ENCODE measurements at regions not wholly inside any gene's neighbourhood (a gene's known extent, or its start where the extent isn't known, plus 50 kb on each side); places are given as distances from the start of the nearest gene placed in this dataset.

- Histone ChIP-seq H3K4me1 (no peaks in the 10 kb centered on the region), H3K27me3 (no peaks in the 10 kb centered on the region), H3K9me3 (no peaks in the 10 kb centered on the region), H3K36me3 (no peaks in the 10 kb centered on the region), H3K27ac (no peak overlapping the region), H3K4me3 (no peak overlapping the region)
- TF ChIP-seq, protein P1, sequence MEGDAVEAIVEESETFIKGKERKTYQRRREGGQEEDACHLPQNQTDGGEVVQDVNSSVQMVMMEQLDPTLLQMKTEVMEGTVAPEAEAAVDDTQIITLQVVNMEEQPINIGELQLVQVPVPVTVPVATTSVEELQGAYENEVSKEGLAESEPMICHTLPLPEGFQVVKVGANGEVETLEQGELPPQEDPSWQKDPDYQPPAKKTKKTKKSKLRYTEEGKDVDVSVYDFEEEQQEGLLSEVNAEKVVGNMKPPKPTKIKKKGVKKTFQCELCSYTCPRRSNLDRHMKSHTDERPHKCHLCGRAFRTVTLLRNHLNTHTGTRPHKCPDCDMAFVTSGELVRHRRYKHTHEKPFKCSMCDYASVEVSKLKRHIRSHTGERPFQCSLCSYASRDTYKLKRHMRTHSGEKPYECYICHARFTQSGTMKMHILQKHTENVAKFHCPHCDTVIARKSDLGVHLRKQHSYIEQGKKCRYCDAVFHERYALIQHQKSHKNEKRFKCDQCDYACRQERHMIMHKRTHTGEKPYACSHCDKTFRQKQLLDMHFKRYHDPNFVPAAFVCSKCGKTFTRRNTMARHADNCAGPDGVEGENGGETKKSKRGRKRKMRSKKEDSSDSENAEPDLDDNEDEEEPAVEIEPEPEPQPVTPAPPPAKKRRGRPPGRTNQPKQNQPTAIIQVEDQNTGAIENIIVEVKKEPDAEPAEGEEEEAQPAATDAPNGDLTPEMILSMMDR (IDR thresholded peaks at IDR 0.05): no peak
- DNase-seq: no peak
- intact Hi-C loops (cut with DNase I; ENCODE audit: low total_unique reads): no loop called here
These were observed 332.4 kb downstream of the DMAC1 start for GRCh38 chr9:7467186-7467585.

GRCh38 chr9:7461791-7462190 is 337.8 kb downstream of the DMAC1 start:
- no peaks in the 10 kb centered on the region for H3K27me3 ChIP-seq
- H3K27ac ChIP-seq: no peak overlapping the region
- no peaks in the 10 kb centered on the region for H3K9me3 ChIP-seq
- no peak for DNase-seq
- TF ChIP-seq, protein P1 (IDR thresholded peaks at IDR 0.05): no peak
- intact Hi-C loops (cut with DNase I; ENCODE audit: low total_unique reads): no loop called here
- no peaks in the 10 kb centered on the region for H3K4me1 ChIP-seq
- H3K4me3 ChIP-seq: no peak overlapping the region
- no peaks in the 10 kb centered on the region for H3K36me3 ChIP-seq

DNA sequence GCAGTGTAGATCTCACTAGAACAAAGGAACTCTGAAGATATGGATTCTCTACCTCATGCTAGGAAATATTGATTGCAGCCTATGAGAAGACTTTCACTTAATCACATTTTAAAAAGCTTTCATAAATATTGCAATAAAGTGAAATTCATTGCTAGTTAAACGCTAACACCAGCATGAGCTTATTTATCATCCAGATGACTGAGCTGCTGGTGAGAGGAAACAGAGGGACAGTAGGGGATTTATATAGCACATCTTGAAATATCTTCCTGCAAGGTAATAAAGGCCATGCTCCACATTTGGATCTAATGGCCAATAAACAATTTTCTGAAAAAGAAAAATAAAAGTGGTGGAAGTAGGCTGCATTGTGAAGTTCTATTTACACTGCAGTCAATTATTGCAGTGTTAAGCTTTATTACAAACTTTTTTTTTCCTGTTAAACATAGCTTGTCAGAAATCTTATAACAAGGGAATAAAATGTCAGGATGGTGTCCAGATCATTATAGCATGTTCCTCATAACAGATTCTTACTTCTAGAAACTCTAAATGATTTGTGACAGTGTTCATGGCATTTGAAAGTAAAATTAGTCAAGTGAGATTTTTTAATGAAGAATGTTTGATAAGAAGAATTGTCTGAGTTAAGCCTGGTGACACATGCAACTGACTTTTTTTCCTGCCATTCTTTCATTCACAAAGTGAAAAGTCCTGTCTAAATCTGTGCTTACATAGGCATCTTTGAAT is 342.6 kb downstream of the DMAC1 start:
- Histone ChIP-seq H3K27me3 (no peaks in the 10 kb centered on the region), H3K36me3 (no peaks in the 10 kb centered on the region), H3K27ac (no peak overlapping the region), H3K4me1 (no peaks in the 10 kb centered on the region), H3K9me3 (no peaks in the 10 kb centered on the region), H3K4me3 (no peak overlapping the region)
- no peak for DNase-seq
- intact Hi-C loops (cut with DNase I; ENCODE audit: low total_unique reads): no loop called here
- TF ChIP-seq, protein P1 (IDR thresholded peaks at IDR 0.05): no peak

GRCh38 chr9:7456377-7456776 is 343.2 kb downstream of the DMAC1 start:
- Histone ChIP-seq H3K27me3 (no peaks in the 10 kb centered on the region), H3K36me3 (no peaks in the 10 kb centered on the region), H3K4me3 (no peak overlapping the region), H3K27ac (no peak overlapping the region), H3K4me1 (no peaks in the 10 kb centered on the region), H3K9me3 (no peaks in the 10 kb centered on the region)
- DNase-seq: no peak
- TF ChIP-seq, protein P1 (IDR thresholded peaks at IDR 0.05): no peak
- intact Hi-C loops (cut with DNase I; ENCODE audit: low total_unique reads): no loop called here

DNA sequence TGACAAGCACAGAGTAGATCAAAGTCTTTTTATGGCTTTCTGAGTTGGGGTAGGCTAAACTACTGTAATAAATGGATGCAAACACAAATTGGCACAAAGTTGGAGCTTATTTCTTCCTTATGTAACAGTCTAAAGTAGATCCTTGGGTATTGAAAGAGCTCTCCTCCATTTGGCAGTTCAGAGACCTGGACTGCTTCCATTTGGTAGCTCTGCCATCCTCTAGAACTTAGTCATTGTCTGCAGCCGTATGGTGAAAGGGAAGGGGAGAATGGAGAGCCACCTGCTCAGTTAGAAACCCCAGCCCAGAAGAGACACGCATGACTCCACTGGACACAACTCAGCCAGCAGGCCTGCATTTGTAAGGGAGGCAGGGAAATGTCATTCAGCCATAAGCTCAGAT is 345.0 kb downstream of the DMAC1 start:
- Histone ChIP-seq H3K4me3 (no peak overlapping the region), H3K4me1 (no peaks in the 10 kb centered on the region), H3K27me3 (no peaks in the 10 kb centered on the region), H3K9me3 (no peaks in the 10 kb centered on the region), H3K27ac (no peak overlapping the region), H3K36me3 (no peaks in the 10 kb centered on the region)
- TF ChIP-seq, protein P1 (IDR thresholded peaks at IDR 0.05): no peak
- no peak for DNase-seq
- intact Hi-C loops (cut with DNase I; ENCODE audit: low total_unique reads): no loop called here

- TF ChIP-seq, protein P1 (IDR thresholded peaks at IDR 0.05): no peak
- Histone ChIP-seq H3K27ac (no peak overlapping the region), H3K36me3 (no peaks in the 10 kb centered on the region), H3K27me3 (no peaks in the 10 kb centered on the region), H3K9me3 (no peaks in the 10 kb centered on the region), H3K4me1 (no peaks in the 10 kb centered on the region), H3K4me3 (no peak overlapping the region)
- DNase-seq: no peak
- intact Hi-C loops (cut with DNase I; ENCODE audit: low total_unique reads): no loop called here
These were observed 347.2 kb downstream of the DMAC1 start for GRCh38 chr9:7452378-7452777.

All from tibial artery (tissue), 4 donors.